DMS153 treated with DMSO at 0.1 percent for 48 hours (cell line): ENCODE measurements at regions not wholly inside any gene's neighbourhood (a gene's known extent, or its start where the extent isn't known, plus 50 kb on each side); places are given as distances from the start of the nearest gene placed in this dataset.

Source experiments
- DNase-seq: peaks from one replicate; lab custom pipeline; 2025; ENCODE audit not compliant: unreplicated experiment; lab: John Stamatoyannopoulos, UW

DNA sequence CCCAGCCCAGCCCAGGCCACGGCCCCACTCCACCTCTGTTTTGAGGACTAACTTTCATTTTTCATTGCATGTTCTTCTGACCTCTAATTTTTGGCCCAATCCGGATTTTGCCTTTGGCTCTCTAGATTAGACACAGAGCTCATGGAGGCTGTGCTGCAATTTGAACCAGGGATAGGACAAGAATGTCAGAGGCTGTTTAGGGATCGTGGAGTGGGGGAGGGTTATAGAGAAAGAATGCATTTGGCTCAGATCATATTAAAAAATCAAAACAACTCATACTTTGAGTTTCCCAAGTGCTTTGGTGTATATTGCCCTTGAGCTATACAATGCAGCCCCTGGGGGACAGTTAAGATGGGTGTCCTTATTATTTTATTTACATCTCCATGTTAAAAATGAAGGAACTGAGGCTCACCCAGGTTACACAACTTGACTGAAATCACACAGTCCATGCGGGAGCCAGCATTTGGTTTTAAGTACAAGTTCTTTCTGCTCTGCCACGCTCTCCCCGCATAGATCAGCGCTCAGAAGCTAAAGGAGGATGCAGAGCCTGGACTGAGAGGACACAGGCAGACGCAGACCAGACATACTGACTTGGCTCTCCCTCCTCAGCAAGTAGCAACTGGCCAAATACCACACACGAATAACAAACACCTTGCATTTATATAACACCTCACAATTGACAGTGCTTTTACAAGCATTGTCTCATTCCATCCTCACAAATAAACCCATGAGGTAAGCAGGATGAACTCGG is 126.4 kb upstream of the RAI14 start:
- DNase-seq: no peak

DNA sequence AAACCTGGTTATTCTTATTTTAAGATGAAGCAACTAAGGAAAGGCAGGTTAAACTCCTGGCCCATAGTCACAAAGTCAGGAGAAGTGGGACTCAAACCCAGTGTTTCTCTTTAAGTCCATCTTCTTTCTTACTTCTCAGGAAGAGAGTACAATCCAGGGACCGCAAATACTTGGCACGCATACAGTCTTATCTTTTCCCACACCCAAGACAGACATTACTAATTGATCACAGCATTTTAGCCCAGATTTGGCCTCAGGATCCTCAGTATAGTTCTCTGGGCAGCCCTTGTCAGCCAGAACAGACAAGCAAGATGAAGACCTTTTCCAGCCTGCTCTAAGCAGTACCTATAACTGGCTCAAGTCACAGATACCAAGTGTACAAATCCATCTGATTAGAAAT is 125.5 kb upstream of the RAI14 start:
- DNase-seq: no peak

- DNase-seq: no peak
These were observed 124.3 kb upstream of the RAI14 start for GRCh38 chr5:34531751-34532360.

DNA sequence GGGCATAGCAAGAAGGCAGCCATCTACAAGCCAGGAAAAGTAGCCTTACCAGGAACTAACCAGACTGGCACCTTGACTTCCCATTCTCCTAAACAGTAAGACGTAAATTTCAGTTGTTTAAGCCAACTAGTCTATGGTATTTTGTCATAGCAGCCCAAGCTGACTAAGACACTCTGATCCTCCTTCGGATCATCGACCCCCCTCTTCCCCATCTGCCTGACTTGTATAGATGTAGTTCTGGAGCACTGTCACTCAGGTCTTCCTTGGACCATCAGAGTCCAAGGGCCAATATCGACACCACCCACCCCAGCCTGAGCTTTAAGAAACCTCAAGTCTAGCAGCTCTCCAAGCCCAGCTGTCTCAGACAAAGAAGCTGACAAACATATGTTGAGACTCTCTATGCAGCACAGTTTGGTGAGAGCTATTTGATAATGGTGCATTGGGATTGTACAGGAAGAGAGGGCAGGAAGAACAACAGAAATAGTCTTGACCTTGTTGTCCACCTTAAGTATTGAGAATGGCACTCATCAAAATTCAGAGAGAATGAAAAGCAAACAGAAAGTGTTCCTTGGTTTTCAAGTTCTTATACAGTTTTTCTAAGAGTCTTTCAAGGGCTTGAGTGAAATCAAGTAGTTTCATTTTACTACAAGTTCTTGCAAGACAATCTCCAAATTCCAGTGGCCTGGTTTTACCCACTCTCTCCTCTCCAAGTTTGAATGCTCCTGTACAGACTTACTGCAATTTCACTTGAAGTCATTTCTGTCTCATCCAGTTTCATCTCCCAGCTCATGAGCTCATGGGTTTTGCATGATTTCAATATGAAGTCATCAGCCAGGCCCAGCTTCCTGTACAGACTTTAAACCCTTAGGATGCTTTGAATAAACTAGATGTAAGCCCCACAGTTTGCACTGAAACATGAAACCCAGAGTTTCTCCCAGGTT is 122.3 kb upstream of the RAI14 start:
- DNase-seq: no peak

DNA sequence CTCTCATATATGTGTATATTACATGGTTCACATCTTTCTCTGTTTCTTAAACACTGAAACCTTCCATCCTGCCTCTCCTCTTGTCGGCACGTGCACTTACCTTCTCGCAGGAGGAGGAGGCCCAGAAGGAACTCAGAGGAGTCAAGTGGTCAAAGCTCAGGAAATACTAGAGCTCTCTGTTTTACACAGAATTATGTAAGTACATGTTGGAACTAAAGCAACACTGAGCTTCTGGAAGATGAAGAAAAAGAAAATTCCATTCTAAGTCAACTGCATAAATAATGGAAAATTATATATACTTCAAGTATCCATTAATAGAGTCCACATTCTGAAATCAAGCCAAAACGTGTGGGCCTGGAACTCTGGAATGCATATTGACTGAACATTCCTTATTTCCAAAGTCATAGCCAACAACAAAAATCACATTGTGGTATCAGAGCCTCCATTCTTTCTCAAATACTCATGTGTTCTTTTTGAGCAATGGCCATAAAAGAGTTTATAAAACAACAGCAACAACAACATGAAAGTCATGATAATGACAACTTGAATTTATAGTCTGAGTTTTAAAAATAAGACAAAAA is 121.5 kb upstream of the RAI14 start:
- DNase-seq: no peak

DNA sequence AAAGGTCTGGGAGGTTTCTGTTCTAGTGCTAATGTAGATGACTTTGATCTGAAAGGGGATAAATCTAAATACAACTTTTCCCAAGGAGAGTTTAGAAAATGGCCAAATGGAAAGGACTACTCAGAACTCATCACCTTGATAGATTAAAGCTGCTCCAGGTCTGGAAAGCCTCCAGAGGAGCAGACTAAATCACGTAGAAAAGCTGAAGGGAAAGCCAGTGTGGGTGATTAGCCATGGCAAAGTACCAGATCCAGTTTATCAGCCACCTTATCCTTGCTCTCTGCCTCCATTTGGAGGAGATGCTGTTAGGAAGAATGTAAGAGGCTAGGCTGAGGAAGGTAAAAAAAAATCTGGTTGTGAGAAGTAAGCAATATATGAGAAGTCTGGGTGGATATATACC is 120.7 kb upstream of the RAI14 start:
- DNase-seq: no peak

- DNase-seq: no peak
These were observed 120.0 kb upstream of the RAI14 start for GRCh38 chr5:34535944-34536623.

DNA sequence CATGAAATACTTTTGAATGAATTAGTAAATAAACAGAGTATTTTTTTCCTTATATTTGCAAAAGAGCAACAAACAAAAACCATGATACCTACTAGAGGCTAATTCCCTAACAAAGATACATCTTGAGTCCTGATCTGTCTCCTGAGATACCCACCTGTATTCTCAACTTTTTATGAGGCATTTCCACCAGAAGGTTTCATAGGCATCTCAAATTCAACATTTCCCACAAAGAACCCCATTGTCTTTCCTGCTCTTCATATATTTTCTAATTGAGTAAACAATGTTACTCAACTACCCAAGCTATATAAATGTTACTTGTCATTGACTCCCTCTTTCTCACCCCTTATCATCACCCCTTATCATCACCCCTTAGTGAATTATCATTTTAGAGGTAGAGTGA is 119.4 kb upstream of the RAI14 start:
- no peak for DNase-seq

GRCh38 chr5:34538026-34538672 is 118.0 kb upstream of the RAI14 start:
- DNase-seq: no peak

- no peak for DNase-seq
These were observed 116.9 kb upstream of the RAI14 start for GRCh38 chr5:34539183-34539582.

DNA sequence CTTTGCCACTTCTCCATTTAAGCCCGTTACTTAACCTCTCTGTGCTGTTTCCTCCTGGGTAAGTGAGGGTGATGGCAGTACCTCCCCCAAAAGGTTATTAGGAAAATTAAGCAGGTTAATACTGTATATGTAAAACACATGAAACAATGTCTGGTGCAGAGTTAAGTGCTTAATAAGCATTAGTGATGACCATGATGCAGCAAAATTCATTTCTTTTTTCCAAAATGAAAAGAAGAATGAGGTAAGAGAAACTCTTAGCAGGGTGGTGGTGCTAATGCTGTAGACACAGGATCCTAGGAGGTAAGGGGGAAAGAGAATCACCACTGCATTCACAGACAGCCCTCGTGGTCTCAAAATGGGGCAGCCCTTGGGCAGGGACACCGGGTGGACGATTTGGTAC is 115.1 kb upstream of the RAI14 start:
- DNase-seq: no peak

GRCh38 chr5:34542818-34543217 is 113.3 kb upstream of the RAI14 start:
- DNase-seq: no peak

DNA sequence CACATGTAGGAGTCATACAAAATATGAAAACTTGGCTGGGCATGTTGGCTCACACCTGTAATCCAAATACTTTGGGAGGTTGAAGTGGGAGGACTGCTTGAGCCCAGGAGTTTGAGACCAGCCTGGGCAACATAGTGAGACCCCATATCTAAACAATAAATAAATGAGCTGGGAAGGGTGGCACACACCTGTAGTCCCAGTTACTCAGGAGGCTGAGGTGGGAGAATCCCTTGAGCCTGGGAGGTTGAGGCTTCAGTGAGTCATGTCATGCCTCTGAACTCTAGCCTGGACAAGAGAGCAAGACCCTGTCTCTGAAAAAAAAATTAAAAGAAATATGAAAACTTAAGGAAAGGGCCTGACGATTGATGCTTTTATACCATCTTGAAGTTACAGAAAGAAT is 112.4 kb upstream of the RAI14 start:
- DNase-seq: no peak

- no peak for DNase-seq
These were observed 111.7 kb upstream of the RAI14 start for GRCh38 chr5:34544403-34544802.

- DNase-seq: no peak
These were observed 111.0 kb upstream of the RAI14 start for GRCh38 chr5:34545164-34545563.

- DNase-seq: no peak
These were observed 110.5 kb upstream of the RAI14 start for GRCh38 chr5:34545626-34546025.

GRCh38 chr5:34547300-34548085 is 108.6 kb upstream of the RAI14 start:
- DNase-seq: no peak

DNA sequence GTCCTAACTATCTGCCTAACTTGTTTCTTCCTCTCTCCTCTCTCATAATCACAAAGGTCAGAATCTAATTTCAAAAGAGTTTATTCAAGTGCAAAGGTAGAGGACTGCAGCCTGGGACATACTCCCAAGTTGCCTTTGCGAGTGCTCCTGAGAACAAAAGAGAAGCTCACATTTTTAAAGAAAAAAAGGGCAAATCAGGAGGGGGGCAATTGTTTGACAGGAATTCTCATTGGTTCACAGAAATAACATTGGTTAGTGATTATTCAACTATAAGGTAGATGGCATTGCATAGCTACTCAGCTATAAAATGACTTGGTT is 108.1 kb upstream of the RAI14 start:
- DNase-seq: no peak

- DNase-seq: no peak
These were observed 105.9 kb upstream of the RAI14 start for GRCh38 chr5:34550247-34550646.

DNA sequence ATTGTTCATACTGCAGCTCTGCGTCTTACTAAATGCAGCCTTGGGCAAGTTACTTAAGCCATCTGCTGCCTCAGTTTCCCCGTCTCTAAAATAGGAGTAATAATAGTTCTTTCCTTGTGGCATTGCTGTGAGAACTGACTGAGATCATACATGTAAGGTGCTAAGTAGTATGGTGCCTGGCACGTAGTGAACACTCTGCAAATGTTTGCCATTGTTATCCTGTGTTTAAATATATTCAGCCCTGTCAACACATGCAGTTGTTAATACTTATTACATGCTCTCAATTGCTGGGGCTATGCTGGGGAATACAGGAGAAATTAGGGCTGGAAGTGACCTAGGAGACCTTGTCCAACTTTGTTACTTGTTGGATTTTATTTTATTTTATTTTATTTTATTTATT is 105.2 kb upstream of the RAI14 start:
- DNase-seq: no peak
